ENCODE measurements at regions not wholly inside any gene's neighbourhood (a gene's known extent, or its start where the extent isn't known, plus 50 kb on each side); places are given as distances from the start of the nearest gene placed in this dataset.

DNA sequence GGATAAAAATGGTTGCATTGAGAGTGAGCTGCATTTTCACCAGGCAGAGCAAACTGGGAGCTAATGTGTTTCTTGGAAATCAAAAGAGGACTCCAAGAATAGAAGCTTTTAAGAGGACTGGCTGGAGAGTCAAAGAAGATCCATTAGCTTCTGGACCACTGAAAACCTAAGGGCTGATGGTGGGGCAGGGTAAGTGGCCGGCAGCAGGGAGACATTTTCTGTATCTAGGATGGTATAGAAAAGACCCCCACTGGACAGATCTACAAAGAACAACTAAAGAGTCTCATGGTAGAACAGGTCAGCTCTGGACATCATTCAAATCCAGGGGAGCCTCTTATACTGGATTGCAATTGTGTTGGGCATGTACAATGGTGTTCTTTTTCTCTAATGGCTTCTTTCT lies 262.3 kb downstream of the PTGER3 start:
- TF ChIP-seq, protein P1, sequence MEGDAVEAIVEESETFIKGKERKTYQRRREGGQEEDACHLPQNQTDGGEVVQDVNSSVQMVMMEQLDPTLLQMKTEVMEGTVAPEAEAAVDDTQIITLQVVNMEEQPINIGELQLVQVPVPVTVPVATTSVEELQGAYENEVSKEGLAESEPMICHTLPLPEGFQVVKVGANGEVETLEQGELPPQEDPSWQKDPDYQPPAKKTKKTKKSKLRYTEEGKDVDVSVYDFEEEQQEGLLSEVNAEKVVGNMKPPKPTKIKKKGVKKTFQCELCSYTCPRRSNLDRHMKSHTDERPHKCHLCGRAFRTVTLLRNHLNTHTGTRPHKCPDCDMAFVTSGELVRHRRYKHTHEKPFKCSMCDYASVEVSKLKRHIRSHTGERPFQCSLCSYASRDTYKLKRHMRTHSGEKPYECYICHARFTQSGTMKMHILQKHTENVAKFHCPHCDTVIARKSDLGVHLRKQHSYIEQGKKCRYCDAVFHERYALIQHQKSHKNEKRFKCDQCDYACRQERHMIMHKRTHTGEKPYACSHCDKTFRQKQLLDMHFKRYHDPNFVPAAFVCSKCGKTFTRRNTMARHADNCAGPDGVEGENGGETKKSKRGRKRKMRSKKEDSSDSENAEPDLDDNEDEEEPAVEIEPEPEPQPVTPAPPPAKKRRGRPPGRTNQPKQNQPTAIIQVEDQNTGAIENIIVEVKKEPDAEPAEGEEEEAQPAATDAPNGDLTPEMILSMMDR (IDR thresholded peaks at IDR 0.05), result no peak
- no peak for TF ChIP-seq POLR2A (IDR thresholded peaks at IDR 0.05)
